GM19238 (cell line): ENCODE measurements at regions not wholly inside any gene's neighbourhood (a gene's known extent, or its start where the extent isn't known, plus 50 kb on each side); places are given as distances from the start of the nearest gene placed in this dataset.
"Not testable (repeated sequence)": the region's sequence is repeated elsewhere in the genome, so short reads cannot be mapped to it uniquely, and the experiment has no call there.

Experiments used
- DNase-seq: peaks from one replicate; pipeline ENCODE4 v3.0.0; 2011; ENCODE audit warnings: low spot score; ENCODE audit not compliant: insufficient read length

GRCh38 chr14:59097681-59098080, 90.8 kb upstream of the DAAM1 start:
- DNase-seq: no peak

GRCh38 chr14:59098377-59098776, 90.1 kb upstream of the DAAM1 start:
- DNase-seq: no peak

GRCh38 chr14:59100205-59100604, 88.3 kb upstream of the DAAM1 start:
- DNase-seq: no peak

- no peak for DNase-seq
These were observed 87.0 kb upstream of the DAAM1 start for GRCh38 chr14:59101476-59101875.

- no peak for DNase-seq
These were observed 85.1 kb upstream of the DAAM1 start for GRCh38 chr14:59103396-59103795.

GRCh38 chr14:59107819-59108218, 80.6 kb upstream of the DAAM1 start:
- DNase-seq: no peak

- DNase-seq: no peak
These were observed 71.5 kb upstream of the DAAM1 start for GRCh38 chr14:59116984-59117415.

GRCh38 chr14:59117754-59118528, 70.5 kb upstream of the DAAM1 start:
- no peak for DNase-seq

- DNase-seq: no peak
These were observed 67.5 kb upstream of the DAAM1 start for GRCh38 chr14:59120921-59121320.

- DNase-seq: no peak
These were observed 64.9 kb upstream of the DAAM1 start for GRCh38 chr14:59123531-59123930.

GRCh38 chr14:59123975-59124374, 64.5 kb upstream of the DAAM1 start:
- DNase-seq: no peak

- no peak for DNase-seq
These were observed 63.3 kb upstream of the DAAM1 start for GRCh38 chr14:59125156-59125555.

- no peak for DNase-seq
These were observed 61.6 kb upstream of the DAAM1 start for GRCh38 chr14:59126714-59127436.

- DNase-seq: no peak
These were observed 61.1 kb upstream of the DAAM1 start for GRCh38 chr14:59127437-59127732.

- DNase-seq: no peak
These were observed 58.0 kb upstream of the DAAM1 start for GRCh38 chr14:59130462-59130861.

GRCh38 chr14:59131938-59132795, 56.3 kb upstream of the DAAM1 start:
- DNase-seq: no peak

- DNase-seq: no peak
These were observed 55.5 kb upstream of the DAAM1 start for GRCh38 chr14:59132796-59133494.

GRCh38 chr14:59133709-59134108, 54.8 kb upstream of the DAAM1 start:
- no peak for DNase-seq

GRCh38 chr14:59134307-59134706, 54.2 kb upstream of the DAAM1 start:
- DNase-seq: no peak

GRCh38 chr14:59137256-59137655, 51.2 kb upstream of the DAAM1 start:
- DNase-seq: no peak

- not testable (repeated sequence) for DNase-seq
These were observed 49.9 kb upstream of the DAAM1 start for GRCh38 chr14:59138576-59138975.
